ENCODE measurements at regions not wholly inside any gene's neighbourhood (a gene's known extent, or its start where the extent isn't known, plus 50 kb on each side); places are given as distances from the start of the nearest gene placed in this dataset.
A peak's percentile ranks its signal among the peaks of the same experiment; 100 is the strongest.

- no peak for DNase-seq
Observed at GRCh38 chr3:116767726-116768125, 58.1 kb downstream of the TUSC7 start.

- peak; percentile 31 for DNase-seq
Observed at GRCh38 chr3:116770815-116771450, 61.4 kb downstream of the TUSC7 start.

GRCh38 chr3:116776880-116777785 lies 67.6 kb downstream of the TUSC7 start:
- DNase-seq, result no peak

- no peak for DNase-seq
Observed at GRCh38 chr3:116785226-116785625, 75.6 kb downstream of the TUSC7 start.

- DNase-seq, result no peak
Observed at GRCh38 chr3:116802651-116803050, 93.1 kb downstream of the TUSC7 start.

GRCh38 chr3:116806351-116806750 lies 96.8 kb downstream of the TUSC7 start:
- no peak for DNase-seq

GRCh38 chr3:116808725-116809124 lies 99.1 kb downstream of the TUSC7 start:
- no peak for DNase-seq

- DNase-seq, result no peak
Observed at GRCh38 chr3:116809208-116809607, 99.6 kb downstream of the TUSC7 start.

- no peak for DNase-seq
Observed at GRCh38 chr3:116811754-116812153, 102.2 kb downstream of the TUSC7 start.

GRCh38 chr3:116812949-116813348 lies 103.4 kb downstream of the TUSC7 start:
- DNase-seq, result no peak

- DNase-seq, result no peak
Observed at GRCh38 chr3:116815321-116815720, 105.7 kb downstream of the TUSC7 start.

GRCh38 chr3:116815831-116816588 lies 106.4 kb downstream of the TUSC7 start:
- DNase-seq, result no peak

- no peak for DNase-seq
Observed at GRCh38 chr3:116821371-116821770, 111.8 kb downstream of the TUSC7 start.

GRCh38 chr3:116824208-116824607 lies 114.6 kb downstream of the TUSC7 start:
- DNase-seq, result no peak

- no peak for DNase-seq
Observed at GRCh38 chr3:116833202-116833601, 123.6 kb downstream of the TUSC7 start.

- DNase-seq, result no peak
Observed at GRCh38 chr3:116834816-116835215, 125.2 kb downstream of the TUSC7 start.

GRCh38 chr3:116835658-116836057 lies 126.1 kb downstream of the TUSC7 start:
- DNase-seq, result no peak

- no peak for DNase-seq
Observed at GRCh38 chr3:116836286-116836685, 126.7 kb downstream of the TUSC7 start.

GRCh38 chr3:116837483-116837882 lies 127.9 kb downstream of the TUSC7 start:
- DNase-seq, result no peak

GRCh38 chr3:116841003-116841735 lies 131.6 kb downstream of the TUSC7 start:
- DNase-seq, result no peak

GRCh38 chr3:116842254-116842957 lies 132.8 kb downstream of the TUSC7 start:
- DNase-seq, result no peak

- no peak for DNase-seq
Observed at GRCh38 chr3:116848248-116848829, 138.8 kb downstream of the TUSC7 start.

All from CD4-positive, alpha-beta T cell treated with Interleukin-17A for 1 hour (primary cell).